Activated B cell treated with CpG ODN at 0.5 μM for 24 hours (primary cell): ENCODE measurements at regions not wholly inside any gene's neighbourhood (a gene's known extent, or its start where the extent isn't known, plus 50 kb on each side); places are given as distances from the start of the nearest gene placed in this dataset.

Experiments
- ATAC-seq: fragments of 200-7000 bp; cut with Tn5 transposase; one replicate; pipeline ENCODE4 v1.10.0; 2021; ENCODE audit warnings: low read depth, mild to moderate bottlenecking, moderate library complexity
- CTCF ChIA-PET: fragments of 350-600 bp; sonication (Branson Sonifier 250); formaldehyde crosslinking; loops from one replicate; lab custom pipeline; 2021; ENCODE audit warnings: antibody characterized with exemption; lab: Charles Lee
- POLR2A ChIA-PET: fragments of 350-600 bp; sonication (Branson Sonifier 250); formaldehyde crosslinking; loops from one replicate; lab custom pipeline; 2021; ENCODE audit warnings: antibody characterized with exemption; lab: Charles Lee
- DNase-seq: peaks from one replicate; pipeline ENCODE4 v3.0.0; 2022
- H3K27ac Mint-ChIP-seq: one replicate; pipeline ENCODE4 v1.8.0; 2020; ENCODE audit warnings: mixed read lengths
- H3K27me3 Mint-ChIP-seq: one replicate; pipeline ENCODE4 v1.8.0; 2021; ENCODE audit warnings: mixed read lengths
- H3K36me3 Mint-ChIP-seq: one replicate; pipeline ENCODE4 v1.8.0; 2021; ENCODE audit warnings: low read depth, mixed read lengths
- H3K4me1 Mint-ChIP-seq: one replicate; pipeline ENCODE4 v1.8.0; 2021; ENCODE audit warnings: mixed read lengths
- H3K4me3 Mint-ChIP-seq: one replicate; pipeline ENCODE4 v1.8.0; 2020; ENCODE audit warnings: mild to moderate bottlenecking, mixed read lengths
- H3K9me3 Mint-ChIP-seq: one replicate; pipeline ENCODE4 v1.8.0; 2020; ENCODE audit warnings: mixed read lengths
- CTCF ChIP-seq: fragments of 200-600 bp; IDR thresholded peaks from one replicate; pipeline ENCODE4 v1.8.0; 2022; ENCODE audit warnings: antibody characterized with exemption, mild to moderate bottlenecking
- intact Hi-C: fragments of 100-400 bp; cut with micrococcal nuclease; formaldehyde crosslinking; loops from one replicate; pipeline ENCODE4 v1.15.1; 2024

- Mint-ChIP-seq H3K27ac (no peak overlapping the region), H3K36me3 (no peaks in the 10 kb centered on the region), H3K4me1 (no peaks in the 10 kb centered on the region), H3K4me3 (no peak overlapping the region), H3K27me3 (no peaks in the 10 kb centered on the region), H3K9me3 (no peaks in the 10 kb centered on the region)
- DNase-seq, result no peak
- ChIA-PET CTCF (no interaction called here), POLR2A (no interaction called here)
- TF ChIP-seq CTCF, result no peak
- intact Hi-C loops, result no loop called here
- ATAC-seq, result no peak
These were observed 618.1 kb downstream of the XIRP2 start for GRCh38 chr2:167506395-167506794.

GRCh38 chr2:167504695-167505094, 616.4 kb downstream of the XIRP2 start:
- ATAC-seq (no peak), DNase-seq (no peak)
- H3K4me1 Mint-ChIP-seq, result no peaks in the 10 kb centered on the region
- no peaks in the 10 kb centered on the region for H3K27me3 Mint-ChIP-seq
- no peaks in the 10 kb centered on the region for H3K9me3 Mint-ChIP-seq
- POLR2A ChIA-PET, result no interaction called here
- TF ChIP-seq CTCF, result no peak
- H3K27ac Mint-ChIP-seq, result no peak overlapping the region
- H3K36me3 Mint-ChIP-seq, result no peaks in the 10 kb centered on the region
- intact Hi-C loops, result no loop called here
- CTCF ChIA-PET, result no interaction called here
- no peak overlapping the region for H3K4me3 Mint-ChIP-seq

- CTCF ChIA-PET, result no interaction called here
- Mint-ChIP-seq H3K27ac (no peak overlapping the region), H3K4me3 (no peak overlapping the region), H3K4me1 (no peaks in the 10 kb centered on the region), H3K36me3 (no peaks in the 10 kb centered on the region), H3K27me3 (no peaks in the 10 kb centered on the region), H3K9me3 (no peaks in the 10 kb centered on the region)
- DNase-seq, result no peak
- TF ChIP-seq CTCF, result no peak
- POLR2A ChIA-PET, result no interaction called here
- intact Hi-C loops, result no loop called here
- ATAC-seq, result no peak
These were observed 615.8 kb downstream of the XIRP2 start for GRCh38 chr2:167504061-167504460.

GRCh38 chr2:167501618-167502017, 613.3 kb downstream of the XIRP2 start:
- no peak for ATAC-seq
- H3K27ac Mint-ChIP-seq, result no peak overlapping the region
- H3K4me1 Mint-ChIP-seq, result no peaks in the 10 kb centered on the region
- no peak for DNase-seq
- no peaks in the 10 kb centered on the region for H3K9me3 Mint-ChIP-seq
- ChIA-PET CTCF (no interaction called here), POLR2A (no interaction called here)
- intact Hi-C loops, result no loop called here
- TF ChIP-seq CTCF, result no peak
- no peaks in the 10 kb centered on the region for H3K36me3 Mint-ChIP-seq
- H3K27me3 Mint-ChIP-seq, result no peaks in the 10 kb centered on the region
- H3K4me3 Mint-ChIP-seq, result no peak overlapping the region

GRCh38 chr2:167493862-167494261, 605.6 kb downstream of the XIRP2 start:
- Mint-ChIP-seq H3K27me3 (no peaks in the 10 kb centered on the region), H3K27ac (no peak overlapping the region), H3K4me1 (no peaks in the 10 kb centered on the region), H3K4me3 (no peak overlapping the region), H3K36me3 (no peaks in the 10 kb centered on the region), H3K9me3 (peaks cover 2% of the 10 kb centered on the region)
- POLR2A ChIA-PET, result no interaction called here
- DNase-seq (no peak), ATAC-seq (no peak)
- no peak for TF ChIP-seq CTCF
- CTCF ChIA-PET, result no interaction called here
- intact Hi-C loops, result no loop called here
